Fibroblast of skin of left biceps (primary cell): ENCODE measurements at regions not wholly inside any gene's neighbourhood (a gene's known extent, or its start where the extent isn't known, plus 50 kb on each side); places are given as distances from the start of the nearest gene placed in this dataset.
"Not testable (repeated sequence)": the region's sequence is repeated elsewhere in the genome, so short reads cannot be mapped to it uniquely, and the experiment has no call there.

Experiments
- DNase-seq, 2 experiments: peaks; one replicate each; pipeline ENCODE4 v3.0.0-alpha.2; 2013; ENCODE audit warnings: low read depth in 2 of 2

- DNase-seq = not testable (repeated sequence)
These were observed 65.7 kb upstream of the DCD start for GRCh38 chr12:54713876-54714275.

- no peak for DNase-seq
These were observed 63.5 kb upstream of the DCD start for GRCh38 chr12:54711669-54712068.

GRCh38 chr12:54708826-54709225 lies 60.7 kb upstream of the DCD start:
- DNase-seq = no peak

GRCh38 chr12:54704202-54704601 lies 56.0 kb upstream of the DCD start:
- no peak for DNase-seq

GRCh38 chr12:54701940-54702592 lies 53.9 kb upstream of the DCD start:
- peak in 1 of 2 experiments; percentile 7 for DNase-seq

GRCh38 chr12:54700849-54701248 lies 52.7 kb upstream of the DCD start:
- DNase-seq = no peak

- no peak for DNase-seq
These were observed 52.1 kb upstream of the DCD start for GRCh38 chr12:54700301-54700700.
